Keratinocyte (primary cell): ENCODE measurements at regions not wholly inside any gene's neighbourhood (a gene's known extent, or its start where the extent isn't known, plus 50 kb on each side); places are given as distances from the start of the nearest gene placed in this dataset.

Source experiments
- CTCF ChIP-seq, 3 experiments: IDR thresholded peaks in 1 of 3; conservative IDR thresholded peaks in 1 of 3; optimal IDR thresholded peaks in 1 of 3; 2 replicates in 2 of 3; 3 replicates in 1 of 3; pipeline versions ENCODE3 to v1.5.1; 2011; ENCODE audit warnings: low read length in 3 of 3, mild to moderate bottlenecking in 3 of 3, moderate library complexity in 2 of 3, control low read depth in 1 of 3, inconsistent platforms in 1 of 3; ENCODE audit not compliant: insufficient read depth in 2 of 3; ENCODE audit errors: extremely low read depth in 1 of 3
- EZH2 ChIP-seq: IDR thresholded peaks from one replicate; pipeline ENCODE4 v1.6.1; 2012; ENCODE audit warnings: inconsistent platforms, mild to moderate bottlenecking, low read length, moderate library complexity

GRCh38 chr13:73399347-73400216, 340.8 kb downstream of the KLF5 start:
- TF ChIP-seq CTCF (optimal IDR thresholded peaks at IDR 0.05 in 1 of 3, IDR thresholded peaks at IDR 0.05 in 1 of 3, conservative IDR thresholded peaks at IDR 0.05 in 1 of 3; ENCODE audit: extremely low read depth in 1 of 3, insufficient read depth in 2 of 3, low read length in 3 of 3) (no peak), EZH2 (no peak)
